HEK293T (cell line): ENCODE measurements at regions not wholly inside any gene's neighbourhood (a gene's known extent, or its start where the extent isn't known, plus 50 kb on each side); places are given as distances from the start of the nearest gene placed in this dataset.

Source experiments
- CTCF ChIA-PET: fragments of 350-600 bp; formaldehyde crosslinking; extraction: SDS; loops from one replicate; lab custom pipeline; 2021; ENCODE audit warnings: antibody characterized with exemption, inconsistent platforms; lab: Yijun Ruan, JAX
- POLR2A ChIA-PET: fragments of 350-600 bp; formaldehyde crosslinking; extraction: SDS; loops from one replicate; lab custom pipeline; 2020; ENCODE audit warnings: antibody characterized with exemption, inconsistent platforms; lab: Yijun Ruan, JAX
- DNase-seq: peaks from one replicate; pipeline ENCODE4 v3.0.0; 2012; ENCODE audit warnings: mixed read lengths; ENCODE audit errors: extremely low spot score
- ARNT ChIP-seq: fragments of 450-650 bp; IDR thresholded peaks from 2 replicates; pipeline ENCODE4 v1.6.1; 2017; ENCODE audit warnings: mild to moderate bottlenecking
- BHLHE40 ChIP-seq: fragments of 450-650 bp; IDR thresholded peaks from 2 replicates; pipeline ENCODE4 v1.6.1; 2016; ENCODE audit warnings: mild to moderate bottlenecking, moderate library complexity, borderline replicate concordance
- CTBP1 ChIP-seq: fragments of 450-650 bp; IDR thresholded peaks from 2 replicates; pipeline ENCODE4 v1.6.1; 2016; ENCODE audit warnings: borderline replicate concordance
- ELF4 ChIP-seq: fragments of 450-650 bp; IDR thresholded peaks from 2 replicates; pipeline ENCODE4 v1.6.1; 2017; ENCODE audit warnings: antibody characterized with exemption
- FOXA1 ChIP-seq: fragments of 450-650 bp; IDR thresholded peaks from 2 replicates; pipeline ENCODE4 v1.6.1; 2016; ENCODE audit warnings: mild to moderate bottlenecking
- FOXK2 ChIP-seq: fragments of 450-650 bp; IDR thresholded peaks from 2 replicates; pipeline ENCODE4 v1.6.1; 2016; ENCODE audit warnings: mild to moderate bottlenecking
- FOXM1 ChIP-seq: fragments of 450-650 bp; IDR thresholded peaks from 2 replicates; pipeline ENCODE4 v1.6.1; 2017; ENCODE audit warnings: mild to moderate bottlenecking, borderline replicate concordance
- HDGF ChIP-seq: fragments of 450-650 bp; IDR thresholded peaks from 2 replicates; pipeline ENCODE4 v1.6.1; 2017; ENCODE audit warnings: antibody characterized with exemption, borderline replicate concordance
- L3MBTL2 ChIP-seq: fragments of 450-650 bp; conservative IDR thresholded peaks from 2 replicates; pipeline ENCODE4 v1.6.1; 2016; ENCODE audit warnings: mild to moderate bottlenecking
- LEF1 ChIP-seq: fragments of 450-650 bp; IDR thresholded peaks from 2 replicates; pipeline ENCODE4 v1.6.1; 2017; ENCODE audit warnings: mild to moderate bottlenecking, borderline replicate concordance
- NFRKB ChIP-seq: fragments of 450-650 bp; IDR thresholded peaks from 2 replicates; pipeline ENCODE4 v1.6.1; 2016; ENCODE audit warnings: mild to moderate bottlenecking, moderate library complexity
- SP1 ChIP-seq: fragments of 450-650 bp; IDR thresholded peaks from 2 replicates; pipeline ENCODE4 v1.6.1; 2017
- SUZ12 ChIP-seq: fragments of 450-650 bp; IDR thresholded peaks from 2 replicates; pipeline ENCODE4 v1.6.1; 2016; ENCODE audit warnings: mild to moderate bottlenecking
- TARDBP ChIP-seq: fragments of 450-650 bp; IDR thresholded peaks from 2 replicates; pipeline ENCODE4 v1.6.1; 2016
- ZNF384 ChIP-seq: fragments of 450-650 bp; IDR thresholded peaks from 2 replicates; pipeline ENCODE4 v1.6.1; 2016
- TF ChIP-seq, protein P1 (sequence below): fragments of 450-650 bp; IDR thresholded peaks from 2 replicates; pipeline ENCODE4 v1.6.1; 2016

DNA sequence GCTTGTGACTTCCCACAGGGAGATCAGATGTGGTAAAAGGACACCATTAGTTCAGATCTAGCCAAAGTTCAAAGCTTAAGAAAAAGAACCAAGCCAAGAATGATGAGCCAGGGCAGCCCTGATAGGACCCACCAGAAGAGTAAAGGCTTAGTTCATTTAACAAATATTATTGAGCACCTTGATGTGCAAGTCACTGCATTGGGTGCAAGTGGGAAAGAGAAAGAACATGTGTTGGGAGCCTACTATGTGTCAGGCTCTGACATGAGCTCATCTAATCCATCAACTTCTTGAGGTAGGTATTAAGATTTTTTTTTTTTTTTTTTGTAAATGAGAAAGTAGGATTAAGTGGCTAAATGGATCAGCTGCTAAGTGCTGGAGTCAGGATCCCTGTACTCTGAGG, 53.4 kb upstream of the PIAS1 start:
- ChIA-PET POLR2A (interaction anchor here (0.6 kb wide), 2 partner anchors 20 to 455 kb away, joined by 3 read pairs; no protein-coding TSS in a partner anchor), CTCF (no interaction called here)
- DNase-seq, result no peak
- TF ChIP-seq FOXK2, result no peak
- no peak for TF ChIP-seq L3MBTL2
- TF ChIP-seq HDGF, result no peak
- no peak for TF ChIP-seq BHLHE40
- no peak for TF ChIP-seq FOXA1
- TF ChIP-seq NFRKB, result no peak
- TF ChIP-seq ARNT, result no peak
- TF ChIP-seq ELF4, result no peak
- TF ChIP-seq FOXM1, result no peak
- TF ChIP-seq SP1, result no peak
- no peak for TF ChIP-seq SUZ12
- no peak for TF ChIP-seq CTBP1
- no peak for TF ChIP-seq LEF1
- no peak for TF ChIP-seq ZNF384
- TF ChIP-seq, protein P1, sequence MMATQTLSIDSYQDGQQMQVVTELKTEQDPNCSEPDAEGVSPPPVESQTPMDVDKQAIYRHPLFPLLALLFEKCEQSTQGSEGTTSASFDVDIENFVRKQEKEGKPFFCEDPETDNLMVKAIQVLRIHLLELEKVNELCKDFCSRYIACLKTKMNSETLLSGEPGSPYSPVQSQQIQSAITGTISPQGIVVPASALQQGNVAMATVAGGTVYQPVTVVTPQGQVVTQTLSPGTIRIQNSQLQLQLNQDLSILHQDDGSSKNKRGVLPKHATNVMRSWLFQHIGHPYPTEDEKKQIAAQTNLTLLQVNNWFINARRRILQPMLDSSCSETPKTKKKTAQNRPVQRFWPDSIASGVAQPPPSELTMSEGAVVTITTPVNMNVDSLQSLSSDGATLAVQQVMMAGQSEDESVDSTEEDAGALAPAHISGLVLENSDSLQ, result no peak
- TF ChIP-seq TARDBP, result no peak

DNA sequence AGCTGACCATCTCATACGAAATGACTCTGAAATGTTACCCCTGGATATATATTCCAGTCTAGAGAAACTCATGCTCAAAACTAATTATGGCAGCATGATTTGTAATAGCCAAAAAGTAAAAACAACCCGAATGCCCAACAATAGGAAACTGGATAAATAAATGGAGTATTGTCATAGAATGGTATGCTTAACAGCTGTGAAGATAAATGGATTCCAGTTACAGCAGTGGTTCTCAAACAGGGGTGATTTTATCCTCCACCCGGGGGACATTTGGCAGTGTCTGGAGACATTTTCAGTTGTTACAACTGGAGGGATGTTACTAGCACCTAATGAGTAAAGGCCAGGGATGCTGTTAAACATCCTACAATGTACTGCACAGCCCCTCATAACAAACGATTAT, 52.3 kb upstream of the PIAS1 start:
- ChIA-PET CTCF (no interaction called here), POLR2A (no interaction called here)
- TF ChIP-seq NFRKB, result no peak
- TF ChIP-seq, protein P1, result no peak
- TF ChIP-seq HDGF, result no peak
- no peak for TF ChIP-seq ELF4
- no peak for TF ChIP-seq SUZ12
- TF ChIP-seq ARNT, result no peak
- TF ChIP-seq BHLHE40, result no peak
- no peak for TF ChIP-seq FOXM1
- no peak for TF ChIP-seq SP1
- DNase-seq, result no peak

DNA sequence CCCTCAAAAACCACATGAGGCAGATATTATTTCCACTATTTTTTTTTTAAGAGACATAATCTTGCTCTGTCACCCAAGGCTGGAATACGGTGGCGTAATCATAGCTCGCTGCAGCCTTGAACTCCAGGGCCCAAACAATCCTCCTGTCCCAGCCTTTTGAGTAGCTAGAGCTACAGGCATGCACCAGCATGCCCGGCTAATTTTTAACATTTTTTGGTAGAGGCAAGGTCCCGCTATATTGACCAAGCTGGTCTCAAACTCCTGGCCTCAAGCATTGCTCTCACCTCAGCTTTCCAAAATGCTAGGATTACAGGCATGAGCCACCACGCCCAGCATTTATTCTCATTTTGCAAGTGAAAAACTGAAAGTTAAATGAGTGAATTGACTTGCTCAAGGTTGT, 50.8 kb upstream of the PIAS1 start:
- POLR2A ChIA-PET, result no interaction called here
- CTCF ChIA-PET, result no interaction called here
- TF ChIP-seq BHLHE40 (no peak), ZNF384 (no peak), SP1 (no peak), FOXK2 (no peak), FOXM1 (no peak), SUZ12 (no peak), NFRKB (no peak), L3MBTL2 (no peak)
- DNase-seq, result no peak
